Prostate gland (tissue), 2 donors: ENCODE measurements at regions not wholly inside any gene's neighbourhood (a gene's known extent, or its start where the extent isn't known, plus 50 kb on each side); places are given as distances from the start of the nearest gene placed in this dataset.

Experiments
- DNase-seq: peaks from one replicate; pipeline ENCODE4 v3.0.0-alpha.2; 2019; ENCODE audit warnings: low spot score
- H3K27ac ChIP-seq, 2 donors: fragments of 200-600 bp; sonication (generic); 2 replicates each; pipeline ENCODE4 v1.5.1; 2017 to 2019
- H3K27me3 ChIP-seq: fragments of 200-600 bp; sonication (generic); replicated peaks from 2 replicates; pipeline ENCODE4 v1.5.1; 2019; ENCODE audit not compliant: insufficient read depth
- H3K36me3 ChIP-seq, 2 donors: fragments of 200-600 bp; sonication (generic); 1 replicate in 1 of 2; 2 replicates in 1 of 2; pipeline versions ENCODE4 v1.5.1 to v1.8.1; 2017 to 2019
- H3K4me1 ChIP-seq: fragments of 200-600 bp; sonication (generic); replicated peaks from 2 replicates; pipeline ENCODE4 v1.5.1; 2019
- H3K4me3 ChIP-seq, 2 donors: fragments of 200-600 bp; sonication (generic); 2 replicates each; pipeline ENCODE4 v1.5.1; 2017 to 2019
- H3K9me3 ChIP-seq: fragments of 200-600 bp; sonication (generic); 2 replicates; pipeline ENCODE4 v1.5.1; 2017
- CTCF ChIP-seq, 4 experiments: fragments of 200-600 bp in 2 of 4; fragments of 450-650 bp in 2 of 4; sonication (generic) in 2 of 4; IDR thresholded peaks; 1 replicate in 3 of 4; 2 replicates in 1 of 4; pipeline ENCODE4 v1.5.1; 2016 to 2019; ENCODE audit warnings: antibody characterized with exemption in 4 of 4, mild to moderate bottlenecking in 2 of 4, moderate library complexity in 2 of 4
- POLR2A ChIP-seq: fragments of 450-650 bp; IDR thresholded peaks from one replicate; pipeline ENCODE4 v1.6.1; 2016; ENCODE audit warnings: antibody characterized with exemption, mild to moderate bottlenecking
- POLR2AphosphoS5 ChIP-seq: sonication (generic); formaldehyde crosslinking; IDR thresholded peaks from one replicate; pipeline ENCODE4 v1.6.1; 2017; ENCODE audit warnings: antibody characterized with exemption
- WGBS: methylation state at CpG from one replicate; pipeline ENCODE4 v1.1.5; 2018; 5-methylcytosine and 5-hydroxymethylcytosine counted together
- intact Hi-C: fragments of 100-400 bp; cut with DNase I; formaldehyde crosslinking; loops from one replicate; pipeline ENCODE4 v1.14.2; 2022

GRCh38 chr1:69148731-69149130 lies 419.0 kb upstream of the LRRC7 start:
- H3K9me3 ChIP-seq, result no peaks in the 10 kb centered on the region
- intact Hi-C loops, result no loop called here
- no peaks in the 10 kb centered on the region for H3K4me1 ChIP-seq
- H3K4me3 ChIP-seq, result no peak overlapping the region
- H3K27me3 ChIP-seq, result no peaks in the 10 kb centered on the region
- no peaks in the 10 kb centered on the region for H3K36me3 ChIP-seq
- no peak overlapping the region for H3K27ac ChIP-seq
- WGBS, result 65% methylated on average over 1 of the region's 1 CpG
- no peak for DNase-seq
- no peak for TF ChIP-seq POLR2A
- TF ChIP-seq POLR2AphosphoS5, result no peak
- TF ChIP-seq CTCF (IDR thresholded peaks at IDR 0.05), result no peak

- 96% methylated on average over 2 of the region's 2 CpGs for WGBS
- Histone ChIP-seq H3K4me3 (no peak overlapping the region), H3K9me3 (no peaks in the 10 kb centered on the region), H3K27me3 (no peaks in the 10 kb centered on the region), H3K36me3 (no peaks in the 10 kb centered on the region), H3K27ac (no peak overlapping the region), H3K4me1 (no peaks in the 10 kb centered on the region)
- DNase-seq, result no peak
- TF ChIP-seq POLR2AphosphoS5 (no peak), POLR2A (no peak), CTCF (IDR thresholded peaks at IDR 0.05) (no peak)
- intact Hi-C loops, result no loop called here
Measured at GRCh38 chr1:69157046-69157756, 410.5 kb upstream of the LRRC7 start.

- no peak for DNase-seq
- Histone ChIP-seq H3K4me1 (no peaks in the 10 kb centered on the region), H3K9me3 (no peaks in the 10 kb centered on the region), H3K27ac (no peak overlapping the region), H3K4me3 (no peak overlapping the region), H3K36me3 (no peaks in the 10 kb centered on the region), H3K27me3 (no peaks in the 10 kb centered on the region)
- intact Hi-C loops, result no loop called here
- TF ChIP-seq POLR2A, result no peak
- TF ChIP-seq POLR2AphosphoS5, result no peak
- TF ChIP-seq CTCF (IDR thresholded peaks at IDR 0.05), result no peak
- 95% methylated on average over 2 of the region's 2 CpGs for WGBS
Measured at GRCh38 chr1:69163241-69163640, 404.5 kb upstream of the LRRC7 start.

GRCh38 chr1:69163779-69164178 lies 403.9 kb upstream of the LRRC7 start:
- intact Hi-C loops, result no loop called here
- Histone ChIP-seq H3K27me3 (no peaks in the 10 kb centered on the region), H3K9me3 (no peaks in the 10 kb centered on the region), H3K4me3 (no peak overlapping the region), H3K4me1 (no peaks in the 10 kb centered on the region), H3K36me3 (no peaks in the 10 kb centered on the region), H3K27ac (no peak overlapping the region)
- no peak for DNase-seq
- TF ChIP-seq POLR2AphosphoS5, result no peak
- no peak for TF ChIP-seq CTCF (IDR thresholded peaks at IDR 0.05)
- no peak for TF ChIP-seq POLR2A

GRCh38 chr1:69167876-69168275 lies 399.8 kb upstream of the LRRC7 start:
- Histone ChIP-seq H3K4me1 (no peaks in the 10 kb centered on the region), H3K27me3 (no peaks in the 10 kb centered on the region), H3K36me3 (no peaks in the 10 kb centered on the region), H3K4me3 (no peak overlapping the region), H3K9me3 (no peaks in the 10 kb centered on the region), H3K27ac (no peak overlapping the region)
- no peak for DNase-seq
- intact Hi-C loops, result no loop called here
- TF ChIP-seq CTCF (IDR thresholded peaks at IDR 0.05), result no peak
- TF ChIP-seq POLR2AphosphoS5, result no peak
- TF ChIP-seq POLR2A, result no peak
- WGBS, result 91% methylated on average over 3 of the region's 3 CpGs
